D721Med (cell line): ENCODE measurements at regions not wholly inside any gene's neighbourhood (a gene's known extent, or its start where the extent isn't known, plus 50 kb on each side); places are given as distances from the start of the nearest gene placed in this dataset.

Source experiments
- DNase-seq: peaks from one replicate; pipeline ENCODE4 v3.0.0; 2011; ENCODE audit warnings: low spot score; ENCODE audit not compliant: insufficient read length
- FAIRE-seq: peaks from 2 replicates; lab custom pipeline; 2011; peaks lifted over from hg19 to GRCh38; lab: Jason Lieb, UNC
- TF ChIP-seq, protein P1 (sequence below): IDR thresholded peaks from 2 replicates; pipeline ENCODE4 v1.5.1; 2012; ENCODE audit warnings: mild to moderate bottlenecking, control low read depth; ENCODE audit not compliant: insufficient read depth; ENCODE audit errors: missing control alignments

DNA sequence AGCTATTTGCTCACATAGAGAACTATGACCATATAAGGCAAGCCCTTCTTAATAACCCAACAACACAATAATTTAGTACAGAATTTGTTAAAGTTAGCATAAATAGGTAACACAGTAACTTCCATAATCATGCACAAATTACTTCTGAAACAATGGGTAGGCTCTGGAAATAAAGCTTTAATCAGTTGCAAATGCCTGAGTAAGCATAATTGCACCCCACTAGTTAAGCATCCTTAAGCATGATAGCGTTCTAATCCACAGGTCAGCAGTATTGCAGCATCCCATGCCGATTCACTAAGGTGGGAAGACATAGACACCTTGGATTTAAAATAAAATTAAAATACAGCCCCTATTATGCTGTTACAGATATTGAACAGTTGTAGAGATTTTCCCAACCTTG lies 161.7 kb downstream of the DHX15 start:
- FAIRE-seq (no peak), DNase-seq (no peak)
- TF ChIP-seq, protein P1, sequence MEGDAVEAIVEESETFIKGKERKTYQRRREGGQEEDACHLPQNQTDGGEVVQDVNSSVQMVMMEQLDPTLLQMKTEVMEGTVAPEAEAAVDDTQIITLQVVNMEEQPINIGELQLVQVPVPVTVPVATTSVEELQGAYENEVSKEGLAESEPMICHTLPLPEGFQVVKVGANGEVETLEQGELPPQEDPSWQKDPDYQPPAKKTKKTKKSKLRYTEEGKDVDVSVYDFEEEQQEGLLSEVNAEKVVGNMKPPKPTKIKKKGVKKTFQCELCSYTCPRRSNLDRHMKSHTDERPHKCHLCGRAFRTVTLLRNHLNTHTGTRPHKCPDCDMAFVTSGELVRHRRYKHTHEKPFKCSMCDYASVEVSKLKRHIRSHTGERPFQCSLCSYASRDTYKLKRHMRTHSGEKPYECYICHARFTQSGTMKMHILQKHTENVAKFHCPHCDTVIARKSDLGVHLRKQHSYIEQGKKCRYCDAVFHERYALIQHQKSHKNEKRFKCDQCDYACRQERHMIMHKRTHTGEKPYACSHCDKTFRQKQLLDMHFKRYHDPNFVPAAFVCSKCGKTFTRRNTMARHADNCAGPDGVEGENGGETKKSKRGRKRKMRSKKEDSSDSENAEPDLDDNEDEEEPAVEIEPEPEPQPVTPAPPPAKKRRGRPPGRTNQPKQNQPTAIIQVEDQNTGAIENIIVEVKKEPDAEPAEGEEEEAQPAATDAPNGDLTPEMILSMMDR: no peak

DNA sequence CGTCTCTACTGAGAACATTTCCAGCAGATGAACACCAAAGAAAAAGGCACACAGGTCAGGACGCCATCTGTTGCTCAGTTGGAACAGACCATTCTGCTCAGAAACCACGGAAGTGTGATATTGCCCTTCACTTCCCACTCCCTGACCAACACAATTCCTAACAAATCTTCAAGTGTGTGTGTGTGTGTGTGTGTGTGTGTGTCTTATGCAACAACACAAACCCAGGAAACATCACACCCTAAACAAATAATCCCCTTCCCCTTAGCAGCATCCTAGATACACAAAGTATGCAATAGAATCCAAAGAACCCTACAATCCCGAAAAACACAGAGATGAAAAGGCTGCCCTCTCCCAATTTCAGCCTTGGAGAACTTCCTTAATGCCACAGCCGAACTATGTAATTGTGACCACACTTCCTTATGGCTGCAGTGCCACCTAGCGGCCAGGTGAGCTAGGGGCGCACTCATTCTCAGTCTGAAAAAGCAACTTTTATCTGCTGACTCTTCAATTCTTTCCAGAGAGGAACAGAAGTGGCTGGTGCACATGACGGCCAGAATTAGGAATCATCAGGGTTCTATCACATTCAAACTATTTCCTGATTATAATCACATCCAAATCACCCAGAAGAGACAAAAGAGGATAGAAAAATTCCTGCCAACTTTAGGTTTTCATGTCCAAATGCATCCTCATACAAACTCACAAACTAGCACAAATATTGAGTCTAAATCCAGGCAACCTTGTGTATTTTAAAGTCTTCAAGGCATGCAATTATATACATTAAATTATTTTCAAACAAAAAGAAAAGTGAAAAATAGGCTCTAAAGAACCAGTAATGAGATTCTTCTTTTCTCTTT lies 164.9 kb downstream of the DHX15 start:
- TF ChIP-seq, protein P1: peak; percentile 99
- DNase-seq: no peak
- FAIRE-seq: peak; percentile 71

DNA sequence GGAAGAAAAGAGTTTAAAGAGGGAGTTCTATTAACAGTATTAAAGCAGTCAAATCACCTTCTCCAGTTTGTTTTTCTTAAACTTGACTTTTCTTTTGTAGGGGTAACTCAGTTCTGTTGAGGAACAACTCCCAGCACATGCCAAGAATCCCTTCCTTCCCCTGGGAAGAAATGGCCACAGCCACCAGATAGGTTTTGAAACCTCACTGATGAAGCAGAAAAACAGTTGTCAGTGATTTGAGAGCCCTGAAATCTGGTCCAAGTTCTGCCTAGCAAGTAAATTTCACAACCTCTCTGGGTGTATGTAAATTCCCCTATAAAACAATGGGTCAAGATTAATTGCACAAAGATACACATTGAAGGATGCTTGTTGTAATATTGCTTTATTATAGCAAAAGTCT lies 167.1 kb downstream of the DHX15 start:
- DNase-seq: no peak
- TF ChIP-seq, protein P1: no peak
- no peak for FAIRE-seq

DNA sequence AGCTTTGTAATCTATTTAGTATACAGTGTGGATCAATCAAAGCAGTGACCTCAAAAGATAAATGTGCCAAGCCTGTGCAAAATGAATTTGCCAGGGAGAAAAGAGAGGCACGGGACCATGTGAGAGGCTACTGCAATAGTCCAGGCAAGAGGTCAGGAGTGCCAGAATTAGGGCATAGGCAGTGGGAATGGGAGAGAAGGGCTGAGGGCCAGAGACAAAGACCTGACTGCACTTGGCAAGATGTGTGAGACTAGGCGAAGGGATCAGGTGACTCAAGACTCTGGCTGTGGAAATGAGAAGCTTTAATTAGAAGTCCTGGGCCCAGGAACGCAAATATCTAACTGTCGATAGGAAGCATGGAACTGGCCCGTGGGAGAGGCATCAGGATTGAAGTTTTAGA lies 168.1 kb downstream of the DHX15 start:
- DNase-seq: no peak
- no peak for FAIRE-seq
- TF ChIP-seq, protein P1: no peak

DNA sequence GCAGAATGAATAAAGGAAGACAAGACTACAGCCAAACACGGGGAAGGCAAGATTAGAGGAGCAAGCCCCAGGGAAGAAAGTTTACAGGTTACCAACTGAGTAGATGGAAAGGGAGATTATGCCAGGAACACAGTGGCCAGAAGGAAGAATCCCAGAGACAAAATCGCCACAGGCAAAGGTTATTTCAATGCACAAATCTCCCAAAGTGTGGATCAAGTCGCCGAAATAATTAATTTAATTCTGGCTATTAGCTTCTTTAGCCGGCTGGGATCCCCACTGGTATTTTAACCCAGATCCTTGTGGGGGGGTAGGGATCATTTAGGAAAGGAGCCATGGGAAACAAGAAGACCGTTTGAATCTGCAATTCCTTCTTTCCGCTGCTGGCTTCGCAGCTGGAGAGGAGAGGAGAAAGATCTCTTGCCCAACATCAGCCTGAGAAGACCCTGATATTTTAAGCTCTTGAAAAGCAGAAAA lies 171.0 kb downstream of the DHX15 start:
- TF ChIP-seq, protein P1: no peak
- DNase-seq (no peak), FAIRE-seq (no peak)

DNA sequence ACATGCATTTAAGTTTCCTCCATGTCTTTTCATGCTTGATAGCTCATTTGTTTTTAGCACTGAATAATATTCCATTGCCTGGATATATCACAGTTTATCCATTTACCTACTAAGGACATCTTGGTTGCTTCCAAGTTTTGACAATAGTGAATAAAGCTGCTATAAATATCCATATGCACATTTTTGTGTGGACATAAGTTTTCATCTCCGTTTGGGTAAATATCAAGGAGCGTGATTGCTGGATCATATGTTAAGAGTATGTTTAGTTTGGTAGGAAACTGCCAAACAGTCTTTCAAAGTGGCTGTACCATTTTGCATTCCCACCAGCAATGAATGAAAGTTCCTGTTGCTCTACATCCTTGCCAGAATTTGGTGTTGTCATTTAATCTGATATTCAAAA lies 172.5 kb downstream of the DHX15 start:
- FAIRE-seq (no peak), DNase-seq (no peak)
- TF ChIP-seq, protein P1: no peak

DNA sequence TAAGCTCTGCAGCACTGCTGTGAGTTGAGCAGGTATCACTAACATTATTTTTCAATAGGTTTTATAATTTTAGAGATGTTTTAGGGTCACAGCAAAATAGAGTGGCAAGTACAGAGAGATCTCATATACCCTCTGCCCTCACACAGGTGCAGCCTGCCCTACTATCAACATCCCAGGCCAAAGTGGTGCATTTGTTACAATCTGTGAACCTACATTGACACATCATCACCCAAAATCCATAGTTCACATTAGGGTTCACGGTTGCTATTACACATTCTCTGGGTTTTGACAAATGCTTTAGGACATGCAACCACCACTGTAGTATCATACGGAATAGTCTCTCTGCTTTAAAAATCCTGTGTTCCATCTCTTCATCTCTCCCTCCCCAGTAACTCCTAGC lies 173.1 kb downstream of the DHX15 start:
- no peak for FAIRE-seq
- TF ChIP-seq, protein P1: no peak
- no peak for DNase-seq
